CMK (cell line): ENCODE measurements at regions not wholly inside any gene's neighbourhood (a gene's known extent, or its start where the extent isn't known, plus 50 kb on each side); places are given as distances from the start of the nearest gene placed in this dataset.
"Not testable (repeated sequence)": the region's sequence is repeated elsewhere in the genome, so short reads cannot be mapped to it uniquely, and the experiment has no call there.

Experiments used
- DNase-seq: peaks from one replicate; pipeline ENCODE4 v3.0.0-alpha.2; 2010; ENCODE audit warnings: low read depth

DNA sequence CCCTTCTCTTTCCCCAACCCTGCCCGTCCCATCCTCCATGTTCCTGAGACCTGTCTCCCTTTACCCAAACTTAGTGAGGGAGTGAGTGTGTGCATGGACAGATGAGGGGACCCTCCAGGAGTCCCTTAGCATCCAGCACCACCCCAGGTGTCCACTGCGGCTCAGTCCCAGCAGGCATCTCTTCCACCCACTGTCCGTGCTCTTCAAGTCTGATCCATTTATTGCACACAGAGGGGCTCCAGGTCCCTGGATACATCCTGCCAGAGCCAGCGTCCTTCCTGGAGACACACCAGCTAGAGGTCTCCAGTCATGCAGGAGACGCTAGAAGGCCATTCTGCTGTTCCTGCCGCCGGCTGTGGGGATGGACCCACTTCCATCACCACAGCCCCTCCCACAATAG, 239.2 kb downstream of the ADGRD1 start:
- DNase-seq: no peak

DNA sequence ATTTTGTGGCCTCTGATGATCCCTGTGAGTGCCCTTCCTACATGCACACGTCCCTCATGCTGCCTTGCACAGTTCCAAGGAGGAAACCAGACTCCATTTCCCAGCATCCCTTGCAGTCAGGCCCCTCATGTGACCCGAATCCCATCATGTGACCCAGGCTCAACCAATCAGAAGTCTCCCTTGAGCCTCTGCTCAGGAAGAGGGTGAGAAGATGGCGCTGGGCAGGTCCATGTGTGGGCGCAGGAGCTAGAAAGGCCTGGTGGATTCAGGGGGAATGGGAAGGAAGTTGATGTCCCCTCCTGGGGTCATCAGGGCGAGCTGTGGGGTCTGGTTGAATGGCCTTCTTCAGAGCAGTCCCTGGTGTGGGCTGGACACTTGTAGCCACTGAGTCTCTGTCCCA, 240.5 kb downstream of the ADGRD1 start:
- peak; percentile 35 for DNase-seq

DNA sequence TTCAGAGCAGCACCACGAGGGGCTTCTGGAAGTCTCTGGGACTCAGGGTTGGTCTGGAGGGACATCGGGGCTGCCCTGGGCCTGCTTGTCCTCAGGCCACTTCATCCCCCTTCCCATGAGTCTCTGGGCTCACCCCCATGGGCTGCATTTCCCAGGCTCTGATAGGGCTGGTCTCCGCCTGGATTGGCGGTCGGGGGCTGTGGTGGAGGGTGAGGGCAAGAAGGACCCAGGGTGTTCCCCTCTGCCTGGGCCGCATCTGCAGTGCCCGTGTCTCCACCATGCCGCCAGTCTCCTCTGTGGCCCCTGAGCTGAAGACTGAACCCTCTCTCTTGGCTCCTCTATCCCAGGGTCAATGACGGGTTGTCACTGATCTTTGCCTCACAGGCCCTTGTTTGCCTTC, 242.1 kb downstream of the ADGRD1 start:
- no peak for DNase-seq

DNA sequence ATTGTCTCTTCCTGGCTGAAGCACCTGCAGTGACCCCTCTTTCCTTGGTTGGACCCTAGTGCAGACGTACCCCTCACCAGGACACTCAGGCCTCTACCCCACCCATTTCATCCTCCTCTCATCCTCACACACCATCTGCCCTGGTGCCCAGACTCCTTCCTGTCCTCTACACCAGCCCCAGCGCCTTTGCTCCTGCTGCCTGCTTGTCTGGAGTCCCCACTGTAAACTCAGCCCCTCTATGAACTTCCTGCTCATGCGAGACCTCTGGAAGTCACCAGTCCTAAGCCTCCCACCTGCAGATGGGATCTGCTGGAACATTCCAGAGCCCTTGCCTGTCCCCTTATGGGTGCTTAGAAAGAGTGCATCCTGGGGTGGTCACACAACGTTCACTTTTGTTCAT, 242.5 kb downstream of the ADGRD1 start:
- no peak for DNase-seq

DNA sequence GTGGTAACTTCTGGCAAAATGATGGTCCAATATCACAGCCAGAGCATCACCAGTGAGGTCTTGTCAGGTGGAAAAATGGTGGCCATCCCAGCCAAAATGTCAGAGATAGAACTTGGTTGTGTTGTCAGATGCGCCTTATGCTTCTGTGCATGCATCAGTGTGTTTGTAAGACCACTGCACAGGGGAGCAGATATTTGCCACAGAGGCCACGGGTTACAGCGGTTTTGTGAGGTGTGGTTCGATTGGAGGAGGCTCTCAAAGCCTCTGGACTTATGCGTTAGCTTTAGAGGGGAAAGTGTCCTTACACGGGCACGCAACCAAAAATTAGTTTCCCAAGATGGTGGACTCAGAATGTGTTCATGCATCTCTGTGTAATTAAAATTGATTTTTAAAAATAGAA, 243.8 kb downstream of the ADGRD1 start:
- DNase-seq: no peak

DNA sequence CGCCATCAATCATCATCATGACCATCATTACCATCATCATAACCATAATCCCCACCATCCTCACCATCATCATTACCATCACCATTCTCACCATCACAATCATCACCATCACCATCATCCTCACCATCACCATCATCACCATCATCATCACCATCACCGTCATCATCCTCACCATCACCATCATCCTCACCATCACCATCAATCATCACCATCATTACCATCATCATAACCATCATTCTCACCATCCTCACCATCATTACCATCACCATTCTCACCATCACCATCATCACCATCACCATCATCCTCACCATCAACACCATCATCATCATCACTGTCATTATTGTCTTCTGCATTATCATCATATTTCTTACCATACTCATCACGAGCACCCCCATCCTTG, 245.5 kb downstream of the ADGRD1 start:
- no peak for DNase-seq

DNA sequence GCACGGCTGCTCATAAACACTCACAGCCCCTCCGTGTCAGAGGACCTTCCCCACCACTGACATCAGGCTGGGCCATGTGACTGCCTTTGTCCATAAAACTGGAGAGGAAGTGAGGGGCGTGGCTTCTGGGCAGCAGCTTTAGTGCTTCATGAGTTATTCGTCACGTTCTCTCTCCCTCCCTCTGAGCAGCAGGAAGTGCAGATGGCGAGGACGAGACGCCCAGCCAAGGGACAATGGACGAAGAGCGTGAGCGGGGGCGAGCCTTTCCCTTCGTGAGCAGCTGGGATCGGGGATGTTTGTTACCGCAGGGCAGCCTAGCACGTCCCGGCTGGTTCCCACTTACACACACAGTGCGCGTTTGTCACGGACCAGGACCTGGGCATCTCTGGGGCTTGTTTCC, 248.2 kb downstream of the ADGRD1 start:
- not testable (repeated sequence) for DNase-seq

DNA sequence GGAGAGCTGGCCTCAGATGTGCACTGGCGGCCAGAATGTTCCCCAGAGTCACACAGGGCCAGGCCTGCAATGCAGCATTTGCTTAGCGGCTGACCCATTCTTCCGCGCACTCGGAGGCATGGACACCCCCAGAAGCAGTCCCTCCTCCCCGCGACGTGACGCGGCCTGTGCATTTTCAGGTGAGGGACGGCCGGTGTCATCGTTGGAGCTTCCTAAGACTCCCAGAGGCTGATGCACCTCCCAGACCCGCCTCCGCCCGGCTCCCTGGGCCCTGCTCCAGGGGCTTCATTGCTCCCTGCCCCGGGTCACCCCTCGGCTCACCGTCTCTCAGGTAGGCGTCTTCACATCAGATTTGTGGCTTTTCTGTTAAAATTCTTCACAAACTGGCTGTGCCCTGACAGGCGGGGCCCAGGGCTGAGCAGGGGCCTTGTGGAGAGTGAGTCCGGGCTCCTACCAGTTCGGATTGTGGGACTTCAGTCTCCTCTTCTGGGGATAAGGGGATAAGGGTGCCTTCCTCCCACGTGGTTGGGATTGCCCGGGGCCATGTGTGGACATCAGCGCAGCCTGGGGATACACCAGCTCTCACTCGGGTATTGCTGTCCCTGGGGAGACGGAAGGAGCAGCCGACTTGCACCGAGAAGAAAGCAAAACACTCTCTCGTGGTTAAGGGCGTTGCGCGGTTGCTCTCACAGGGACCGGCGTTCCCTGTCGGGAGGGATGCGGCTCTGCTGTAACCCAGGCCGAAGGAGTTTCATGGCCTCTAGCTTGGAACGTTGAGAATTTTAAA, 249.1 kb downstream of the ADGRD1 start:
- no peak for DNase-seq

DNA sequence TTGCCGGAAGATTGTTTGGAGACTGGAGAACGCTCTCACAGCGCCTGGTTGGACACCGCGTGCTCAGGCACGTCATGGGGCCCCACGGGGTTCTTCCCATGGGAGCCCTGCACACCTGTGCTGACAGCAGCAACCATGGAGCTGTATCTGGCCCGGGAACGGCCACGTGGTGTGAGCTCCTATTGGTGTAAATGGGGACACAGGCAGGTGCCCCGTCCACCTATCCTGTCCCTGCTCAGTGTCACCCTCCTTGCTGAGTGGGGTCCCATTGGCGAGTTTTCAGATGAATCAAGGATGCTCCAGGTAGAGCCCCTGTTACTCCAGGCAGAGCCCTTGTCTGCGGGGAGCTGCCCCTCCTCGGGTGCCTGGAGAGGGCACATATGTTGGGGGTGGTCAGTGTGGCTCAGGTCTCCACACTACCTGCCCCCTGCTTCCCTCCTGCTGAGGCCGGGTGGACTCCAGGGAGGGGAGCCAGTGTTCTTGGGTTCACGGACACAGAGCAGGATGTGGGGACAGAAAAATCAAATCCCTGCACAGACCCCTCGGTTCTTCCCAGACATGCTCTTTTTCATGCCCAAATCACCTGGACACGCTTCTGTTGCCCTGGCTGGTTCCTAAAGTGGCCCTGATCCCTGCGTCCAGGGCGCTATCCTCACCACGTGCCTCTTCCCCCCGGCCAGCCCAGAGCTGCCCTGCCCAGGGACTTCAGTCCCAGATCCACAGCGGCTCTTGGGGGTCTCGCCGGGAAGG, 250.1 kb downstream of the ADGRD1 start:
- DNase-seq: no peak

DNA sequence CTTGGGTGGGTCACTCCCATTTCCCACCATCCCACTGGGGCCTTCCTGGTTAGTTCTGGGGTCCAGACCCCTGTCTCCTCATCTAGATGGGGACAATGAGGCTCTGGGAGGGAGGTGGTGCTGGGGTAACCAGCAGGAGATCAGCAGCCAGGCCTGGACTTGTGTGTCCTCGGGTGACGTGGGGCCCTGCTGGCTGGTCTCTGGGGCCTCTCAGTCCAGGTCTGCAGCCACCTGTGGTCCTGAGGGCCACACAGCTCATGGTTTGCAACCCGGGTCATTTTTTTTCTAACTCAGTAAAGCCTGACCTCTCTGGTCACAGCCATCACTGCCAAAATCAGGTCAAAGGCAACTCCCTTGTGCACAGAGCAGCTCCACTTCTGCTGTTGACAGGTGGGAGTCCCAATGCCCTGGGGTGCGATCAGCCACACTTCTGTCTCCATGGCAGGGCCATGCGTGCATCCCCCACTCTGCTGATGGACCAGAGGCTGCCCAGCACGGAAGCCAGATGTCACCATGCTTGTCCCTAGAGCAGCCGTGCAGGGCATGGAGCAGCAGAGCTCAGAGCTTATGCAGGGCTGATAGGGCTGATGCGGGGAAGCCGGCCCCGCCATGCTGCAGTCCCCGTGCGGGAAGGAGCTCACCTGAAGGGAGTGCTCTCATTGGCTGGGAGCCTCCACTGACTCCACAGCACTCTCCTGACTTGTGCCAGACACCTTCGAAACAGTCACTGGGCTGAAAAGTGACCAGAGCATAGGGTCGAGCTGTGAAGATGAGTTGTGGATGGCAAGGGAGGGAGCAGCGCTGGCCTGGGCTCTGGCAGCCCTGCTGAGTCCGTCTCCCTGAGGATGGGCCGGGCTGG, 250.9 kb downstream of the ADGRD1 start:
- no peak for DNase-seq

DNA sequence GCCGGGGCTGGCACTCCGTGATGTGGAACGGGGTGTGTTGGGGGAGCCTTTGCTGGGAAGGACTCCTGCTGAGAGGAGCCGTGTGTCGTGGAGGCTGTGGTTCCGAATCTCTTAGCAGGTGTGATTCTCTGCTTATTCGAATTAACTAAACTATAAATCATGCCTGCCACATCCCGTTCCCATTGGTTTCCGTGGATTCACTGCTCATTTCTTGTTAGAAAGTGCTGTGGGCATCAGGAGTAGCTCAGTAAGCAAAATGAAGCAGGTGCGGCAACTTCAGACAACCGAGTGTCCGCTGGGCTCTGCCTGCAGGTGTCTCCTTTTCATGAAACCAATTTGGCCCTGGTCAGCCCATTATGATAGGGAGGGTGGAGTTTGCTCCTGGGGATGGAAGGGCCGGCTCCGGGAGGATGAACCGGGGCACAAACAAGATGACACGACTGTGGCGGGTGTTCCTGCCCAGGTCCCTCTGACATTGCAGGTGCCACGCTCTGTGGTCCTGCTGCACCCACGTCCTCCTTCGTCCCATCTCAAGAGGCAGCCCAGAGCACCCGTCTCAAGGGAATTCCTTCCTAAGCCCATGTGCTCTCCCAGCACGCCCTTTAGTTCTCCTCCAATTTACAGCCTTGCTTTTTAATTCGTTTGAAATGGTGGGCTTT, 251.7 kb downstream of the ADGRD1 start:
- not testable (repeated sequence) for DNase-seq

DNA sequence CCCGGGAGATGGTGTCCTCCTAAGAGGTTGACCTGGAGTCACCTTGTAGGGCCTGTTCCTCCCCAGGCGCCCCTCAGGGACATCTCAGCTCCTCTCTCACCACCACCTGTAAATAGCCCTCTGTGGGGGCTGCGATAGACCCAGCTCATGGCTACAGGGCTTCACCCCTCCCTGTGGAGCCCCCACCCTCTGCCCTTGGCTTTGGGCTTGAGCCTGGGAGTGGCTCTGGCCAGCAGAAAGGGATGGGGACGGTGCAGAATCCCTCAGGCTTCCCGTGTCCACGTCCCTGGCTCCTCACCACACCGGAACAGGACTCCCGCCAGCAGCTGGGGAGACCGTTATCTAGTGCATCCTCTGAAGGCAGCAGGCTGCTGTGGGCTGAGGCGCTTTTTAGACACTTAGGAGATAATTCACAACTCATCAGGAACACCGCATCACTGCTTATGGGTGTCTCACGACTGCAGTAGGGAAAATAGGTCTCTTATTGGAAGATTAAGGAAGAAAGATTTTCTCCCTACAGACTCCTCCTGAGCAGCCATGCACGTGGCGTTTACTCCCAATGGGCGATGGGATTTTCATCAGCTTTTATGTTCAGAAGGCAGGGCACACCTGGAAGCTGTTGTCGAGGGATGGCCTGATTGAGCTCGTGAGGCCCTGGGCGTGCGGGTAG, 253.1 kb downstream of the ADGRD1 start:
- not testable (repeated sequence) for DNase-seq

DNA sequence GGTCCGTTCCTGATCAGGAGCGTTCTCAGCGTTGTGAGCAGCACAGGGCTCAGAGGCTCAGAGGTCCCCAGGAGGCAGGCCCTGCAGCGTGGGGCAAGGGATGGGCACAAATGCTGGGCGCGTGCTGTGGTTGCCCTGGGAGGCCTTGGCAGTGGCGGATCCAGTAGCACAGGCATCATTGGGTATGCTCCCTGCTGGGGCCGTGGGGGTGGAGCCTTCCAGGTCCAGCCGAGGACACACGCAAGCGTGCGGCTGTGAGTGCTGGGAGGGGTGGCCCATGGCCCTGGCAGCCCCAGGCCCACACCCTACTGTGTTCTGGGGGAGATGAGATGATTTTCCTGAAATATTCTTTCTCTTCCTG, 253.6 kb downstream of the ADGRD1 start:
- DNase-seq: not testable (repeated sequence)

DNA sequence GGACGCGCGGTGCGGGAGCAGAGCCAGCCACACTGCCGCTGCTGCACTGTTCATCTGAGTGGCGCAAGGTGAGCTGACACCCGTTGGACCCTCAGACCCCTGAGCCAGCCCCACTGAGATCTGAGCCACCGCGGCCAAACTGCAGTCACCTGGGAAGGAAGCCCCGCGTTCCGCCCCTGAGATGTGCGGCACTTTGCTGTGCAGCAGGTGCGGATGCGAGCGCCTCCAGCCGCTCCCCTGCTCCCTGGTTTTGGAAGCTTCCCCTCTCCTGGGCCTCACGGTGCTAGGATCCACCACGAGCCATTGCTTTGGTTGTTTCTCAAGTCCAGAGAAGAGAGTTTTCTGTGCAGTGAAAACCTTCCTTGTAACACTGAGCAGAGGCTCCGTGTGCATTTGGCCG, 254.1 kb downstream of the ADGRD1 start:
- DNase-seq: not testable (repeated sequence)

DNA sequence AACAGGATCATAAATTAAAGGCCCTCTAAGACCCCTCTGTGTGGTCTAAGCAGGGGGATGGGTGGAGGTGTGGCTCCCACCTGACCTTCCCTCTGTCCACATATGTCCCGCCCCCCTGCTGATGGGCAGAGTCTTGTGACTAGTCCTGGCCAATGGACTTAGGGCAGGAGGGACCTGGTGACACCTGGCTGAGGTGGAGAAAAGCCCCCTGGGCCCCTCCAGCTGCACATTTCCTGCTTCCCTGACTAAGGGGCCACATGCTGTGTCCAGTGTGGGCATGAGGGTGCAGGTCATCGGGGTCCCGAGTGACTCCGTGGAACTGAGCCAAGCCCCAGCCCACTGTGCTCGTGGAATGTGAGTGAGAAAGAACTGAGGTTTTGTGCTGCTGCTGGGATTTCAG, 254.7 kb downstream of the ADGRD1 start:
- no peak for DNase-seq

DNA sequence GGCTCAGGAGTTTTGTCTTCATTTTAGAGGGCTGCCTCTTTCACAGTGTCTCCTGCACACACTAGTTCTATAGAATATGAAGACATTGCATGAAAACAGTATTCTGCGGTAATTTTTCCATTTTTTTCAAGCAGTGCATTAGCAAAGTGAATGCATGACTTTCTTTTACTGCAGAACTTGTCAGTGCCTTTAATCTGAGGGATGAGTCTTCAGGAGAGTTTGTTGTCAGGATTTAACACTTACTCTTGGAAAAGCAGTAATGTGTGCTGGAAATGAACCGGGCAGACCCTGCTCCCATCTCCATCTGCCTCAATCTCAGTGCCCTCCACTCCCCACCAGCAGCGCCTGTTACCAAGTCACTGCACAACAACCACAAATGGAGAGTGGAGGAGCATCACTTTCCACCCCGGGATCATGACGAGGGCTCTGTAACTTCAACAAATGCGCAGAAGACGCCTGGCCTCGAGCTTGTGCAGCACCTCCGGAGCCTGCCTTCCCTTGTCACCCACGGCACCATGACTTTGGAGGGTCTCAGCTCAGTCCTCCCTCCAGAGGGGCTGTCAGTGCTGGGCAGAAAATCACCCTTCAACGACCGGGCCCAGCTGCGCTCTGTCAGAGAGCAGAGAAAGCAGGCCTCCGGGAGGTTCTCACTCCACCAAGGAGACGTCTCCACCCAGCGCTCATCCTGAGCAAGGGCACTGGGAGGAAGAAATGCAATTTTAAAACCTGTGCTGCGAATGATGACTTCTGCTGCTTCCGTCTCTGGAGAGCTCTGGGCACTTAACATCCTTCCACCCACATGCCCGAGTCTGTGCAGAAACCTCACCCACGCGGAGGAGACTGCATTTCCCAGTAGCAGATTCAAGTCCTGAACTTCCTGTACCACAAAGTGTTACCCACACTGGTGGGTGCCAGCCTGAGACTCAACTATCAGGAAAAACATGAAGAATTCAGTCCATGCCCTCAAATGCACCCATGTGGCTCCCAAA, 255.7 kb downstream of the ADGRD1 start:
- DNase-seq: no peak

DNA sequence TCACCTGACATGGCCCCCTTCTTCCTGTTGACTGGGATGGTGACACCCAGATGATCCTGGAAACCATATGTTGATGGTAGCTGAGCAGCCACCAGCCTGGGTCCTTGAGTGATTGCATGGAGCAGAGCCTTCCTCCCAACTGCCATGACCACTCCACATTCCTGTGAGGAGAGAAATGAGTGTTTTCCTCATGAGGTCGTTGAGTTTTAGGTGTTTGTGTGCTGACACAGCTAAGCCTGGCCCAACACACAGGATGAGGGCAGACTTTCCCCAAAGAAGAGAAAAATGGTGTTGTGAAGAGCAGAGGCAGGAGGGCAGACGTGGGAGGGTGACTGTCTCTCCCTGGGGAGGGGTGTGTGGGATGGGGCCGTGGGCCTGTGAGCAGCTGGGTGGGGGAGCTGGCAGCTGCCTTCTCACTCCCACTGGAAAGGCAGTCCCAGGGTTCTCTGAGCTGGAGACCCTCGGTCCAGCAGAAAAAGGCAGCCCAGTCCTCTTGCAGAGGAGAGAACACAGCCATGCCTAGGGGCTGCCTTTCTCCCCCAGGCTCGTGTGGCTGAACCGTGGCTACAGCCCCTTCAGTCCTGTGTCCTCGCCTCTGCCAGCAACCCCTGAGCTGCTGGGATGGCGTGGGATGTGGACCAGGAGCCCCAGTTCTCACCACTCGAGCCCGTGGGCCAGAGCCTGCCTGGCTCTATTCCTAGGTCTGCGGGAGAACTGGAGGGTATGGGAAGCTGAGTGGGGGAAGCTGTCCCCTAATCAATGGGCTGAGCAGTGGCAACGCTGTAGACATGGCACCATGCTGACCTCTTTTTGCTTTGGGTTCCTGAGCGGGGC, 257.0 kb downstream of the ADGRD1 start:
- no peak for DNase-seq

DNA sequence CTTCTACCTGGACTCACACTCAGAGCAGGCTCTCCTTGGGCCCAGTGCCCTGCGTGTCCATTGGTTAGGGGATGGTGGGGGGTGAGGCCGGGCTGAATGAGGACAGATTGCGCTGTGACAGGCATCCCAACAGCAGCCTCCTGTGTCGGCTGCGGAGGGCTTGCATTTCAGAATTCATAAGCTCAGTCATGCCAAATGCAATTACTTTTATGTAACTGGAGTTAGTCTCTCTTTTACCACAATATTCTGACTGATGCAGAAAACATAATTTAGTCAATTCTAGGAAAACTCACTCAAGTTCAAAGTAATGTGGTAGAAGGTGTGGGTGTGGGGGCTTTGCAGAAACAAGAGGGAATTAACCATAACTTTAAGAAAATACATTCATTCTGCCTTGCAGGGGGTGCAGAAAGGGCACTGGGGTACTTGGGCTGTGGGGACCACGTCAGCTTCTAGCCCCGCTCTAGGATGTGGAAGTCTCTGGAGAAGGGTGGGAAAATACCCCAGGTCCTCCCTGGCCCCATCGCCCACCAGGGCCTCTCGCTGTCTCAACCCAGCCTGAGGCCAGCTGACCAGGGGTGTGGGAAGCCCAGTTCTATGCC, 257.7 kb downstream of the ADGRD1 start:
- no peak for DNase-seq

DNA sequence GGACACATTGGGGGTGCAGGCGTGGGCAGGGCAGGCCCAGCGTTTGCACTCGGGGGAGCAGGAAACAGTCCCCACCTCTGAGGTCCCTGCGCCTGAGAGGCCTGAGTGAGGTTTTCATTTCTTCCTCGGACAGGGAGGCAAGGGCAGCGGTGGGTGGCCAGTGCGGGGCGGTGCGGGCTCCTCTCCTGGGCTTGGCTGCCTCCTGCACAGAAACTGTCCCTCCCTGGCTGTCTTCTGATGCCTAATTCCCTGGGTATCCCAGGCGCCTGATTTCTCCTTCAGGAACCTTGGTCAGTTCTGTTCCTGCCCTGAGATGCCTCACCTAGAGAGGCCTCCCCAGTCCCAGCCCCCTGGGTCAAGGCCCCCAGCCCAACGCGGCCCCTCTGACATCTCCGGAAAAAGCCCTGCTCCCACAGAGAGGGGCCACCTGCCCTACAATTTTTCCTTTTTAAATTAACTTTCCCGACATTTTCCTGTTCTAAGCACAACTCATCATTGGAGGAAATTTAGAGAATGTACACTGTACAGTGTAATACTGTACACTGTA, 260.3 kb downstream of the ADGRD1 start:
- no peak for DNase-seq
